ENCODE measurements at regions not wholly inside any gene's neighbourhood (a gene's known extent, or its start where the extent isn't known, plus 50 kb on each side); places are given as distances from the start of the nearest gene placed in this dataset.

- H3K9me3 ChIP-seq (ENCODE audit: insufficient read depth in 2 of 2, low read depth in 1 of 2, low read length in 1 of 2): no peaks in the 10 kb centered on the region
- peaks cover 3 to 5% (median 4%) of the 10 kb centered on the region in 4 experiments; a peak in 6 of 7 replicates for H3K4me1 ChIP-seq (replicated peaks in 1 of 4; ENCODE audit: control insufficient read depth in 3 of 4, insufficient read depth in 4 of 4, low read length in 3 of 4)
- H3K9ac ChIP-seq (replicated peaks in 1 of 4; ENCODE audit: extremely low read depth in 1 of 4, low read depth in 3 of 4, low read length in 3 of 4): no peak overlapping the region
- CTCF ChIA-PET (ENCODE audit: partially characterized antibody): interaction anchor here (1.2 kb wide), 1 partner anchor 11 kb away, joined by 3 read pairs; no protein-coding TSS in a partner anchor
- no peak overlapping the region for H2BK120ac ChIP-seq (replicated peaks; ENCODE audit: low read depth, low read length)
- TF ChIP-seq CBX8 (IDR thresholded peaks at IDR 0.05; ENCODE audit: borderline replicate concordance, low read depth, low read length) (no peak), USF2 (IDR thresholded peaks at IDR 0.05; ENCODE audit: low read length) (no peak), CEBPB (IDR thresholded peaks at IDR 0.05; ENCODE audit: low read depth, low read length) (no peak), KDM1A (IDR thresholded peaks at IDR 0.05; ENCODE audit: borderline replicate concordance, low read length) (no peak), POU5F1 (IDR thresholded peaks at IDR 0.05; ENCODE audit: low read depth, low read length) (no peak), TBP (IDR thresholded peaks at IDR 0.05; ENCODE audit: low read depth, low read length) (no peak), SP2 (IDR thresholded peaks at IDR 0.05; ENCODE audit: low read length) (no peak), CHD2 (IDR thresholded peaks at IDR 0.05; ENCODE audit: low read length) (no peak), SIX5 (IDR thresholded peaks at IDR 0.05; ENCODE audit: low read depth, low read length) (no peak)
- H3K27ac ChIP-seq (ENCODE audit: low read depth, low read length): no peak overlapping the region
- no peak overlapping the region for H4K91ac ChIP-seq (replicated peaks; ENCODE audit: insufficient read length, low read length)
- H3K79me1 ChIP-seq (ENCODE audit: low read depth, low read length): no peaks in the 10 kb centered on the region
- H4K5ac ChIP-seq (ENCODE audit: insufficient read length, low read depth, low read length): no peak overlapping the region
- H3K23ac ChIP-seq (ENCODE audit: insufficient read length): no peak overlapping the region
- no peak overlapping the region for H3K4me3 ChIP-seq (ENCODE audit: extremely low read depth in 1 of 4, insufficient read depth in 2 of 4, low read depth in 3 of 4, low read length in 4 of 4)
- H3K23me2 ChIP-seq (ENCODE audit: low read depth, low read length): no peaks in the 10 kb centered on the region
- H3K14ac ChIP-seq (ENCODE audit: insufficient read length): no peak overlapping the region
- H2BK20ac ChIP-seq (ENCODE audit: low read length): no peak overlapping the region
- H2BK15ac ChIP-seq (ENCODE audit: low read length): no peak overlapping the region
- POLR2A ChIA-PET (ENCODE audit: partially characterized antibody): no interaction called here
- no peak overlapping the region for H3K4me2 ChIP-seq (ENCODE audit: insufficient read depth in 1 of 2, low read depth in 2 of 2, low read length in 2 of 2)
- H4K20me1 ChIP-seq (replicated peaks in 1 of 2; ENCODE audit: control insufficient read depth in 1 of 2, insufficient read depth in 2 of 2, low read length in 2 of 2): no peaks in the 10 kb centered on the region
- WGBS, 2 experiments (ENCODE audit: extremely low coverage in 1 of 2, insufficient coverage in 1 of 2, insufficient read length in 1 of 2, insufficient replicate concordance in 2 of 2, low coverage in 1 of 2, low lambda C conversion rate in 2 of 2, missing lambda C conversion rate in 1 of 2): 95% methylated on average over 1 of the region's 1 CpG; no CpG with 5 or more reads in 1 of the 2 experiments
- no peak overlapping the region for H3K4ac ChIP-seq (replicated peaks; ENCODE audit: insufficient read length, low read depth, low read length)
- no peak overlapping the region for H3K56ac ChIP-seq (replicated peaks; ENCODE audit: insufficient read length, low read depth, low read length)
- H3K79me2 ChIP-seq (ENCODE audit: control insufficient read depth in 1 of 2, insufficient read depth in 2 of 2, low read length in 2 of 2): no peaks in the 10 kb centered on the region
- H3K18ac ChIP-seq (ENCODE audit: extremely low read depth, low read length): no peak overlapping the region
- H2AFZ ChIP-seq (ENCODE audit: low read length): no peak overlapping the region
- H3K27me3 ChIP-seq (replicated peaks in 1 of 4; ENCODE audit: control insufficient read depth in 3 of 4, extremely low read depth in 1 of 4, insufficient read depth in 3 of 4, low read length in 3 of 4): no peaks in the 10 kb centered on the region
- no peak overlapping the region for H4K8ac ChIP-seq (ENCODE audit: extremely low read depth, insufficient read depth, low read length)
- no peak for FAIRE-seq
- H2AK5ac ChIP-seq (ENCODE audit: low read depth, low read length): no peak overlapping the region
- H3K36me3 ChIP-seq (ENCODE audit: control insufficient read depth in 2 of 4, insufficient read depth in 4 of 4, low read length in 3 of 4): no peaks in the 10 kb centered on the region
- DNase-seq (ENCODE audit: low read depth in 1 of 2, low spot score in 2 of 2): no peak
- H2BK5ac ChIP-seq (ENCODE audit: low read depth, low read length): no peak overlapping the region
- no peak overlapping the region for H2BK12ac ChIP-seq (ENCODE audit: low read depth, low read length)
These were observed 172.1 kb downstream of the SEC23A start for GRCh38 chr14:38930898-38931297.

Measured in H1 (cell line).